ENCODE measurements at regions not wholly inside any gene's neighbourhood (a gene's known extent, or its start where the extent isn't known, plus 50 kb on each side); places are given as distances from the start of the nearest gene placed in this dataset.

DNA sequence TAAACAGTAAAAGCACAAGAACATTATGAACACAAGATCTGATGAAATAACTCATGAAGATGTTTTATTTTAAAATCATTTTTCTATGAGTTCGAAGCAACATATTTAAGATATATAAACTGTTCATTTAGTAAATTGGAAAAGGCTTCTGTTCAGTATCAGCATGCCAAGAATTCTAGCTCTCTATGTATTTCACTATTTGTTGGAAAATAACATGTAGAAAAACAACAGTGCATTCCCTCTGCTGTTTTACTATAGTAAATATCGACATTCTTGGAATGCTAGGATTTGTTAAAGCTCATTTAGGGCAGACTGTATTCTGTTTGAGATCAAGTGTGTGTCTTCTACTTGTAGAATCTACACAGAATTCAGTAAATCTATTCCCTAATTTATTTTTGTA is 750.2 kb downstream of the CCDC85A start:
- no peaks in the 10 kb centered on the region for H3K9me3 Mint-ChIP-seq (ENCODE audit: unreplicated experiment)
- no peak for DNase-seq (ENCODE audit: low spot score)
- no peaks in the 10 kb centered on the region for H3K36me3 Mint-ChIP-seq (ENCODE audit: low read depth, unreplicated experiment)
- no peaks in the 10 kb centered on the region for H3K27me3 Mint-ChIP-seq (ENCODE audit: unreplicated experiment)
- TF ChIP-seq, protein P1, sequence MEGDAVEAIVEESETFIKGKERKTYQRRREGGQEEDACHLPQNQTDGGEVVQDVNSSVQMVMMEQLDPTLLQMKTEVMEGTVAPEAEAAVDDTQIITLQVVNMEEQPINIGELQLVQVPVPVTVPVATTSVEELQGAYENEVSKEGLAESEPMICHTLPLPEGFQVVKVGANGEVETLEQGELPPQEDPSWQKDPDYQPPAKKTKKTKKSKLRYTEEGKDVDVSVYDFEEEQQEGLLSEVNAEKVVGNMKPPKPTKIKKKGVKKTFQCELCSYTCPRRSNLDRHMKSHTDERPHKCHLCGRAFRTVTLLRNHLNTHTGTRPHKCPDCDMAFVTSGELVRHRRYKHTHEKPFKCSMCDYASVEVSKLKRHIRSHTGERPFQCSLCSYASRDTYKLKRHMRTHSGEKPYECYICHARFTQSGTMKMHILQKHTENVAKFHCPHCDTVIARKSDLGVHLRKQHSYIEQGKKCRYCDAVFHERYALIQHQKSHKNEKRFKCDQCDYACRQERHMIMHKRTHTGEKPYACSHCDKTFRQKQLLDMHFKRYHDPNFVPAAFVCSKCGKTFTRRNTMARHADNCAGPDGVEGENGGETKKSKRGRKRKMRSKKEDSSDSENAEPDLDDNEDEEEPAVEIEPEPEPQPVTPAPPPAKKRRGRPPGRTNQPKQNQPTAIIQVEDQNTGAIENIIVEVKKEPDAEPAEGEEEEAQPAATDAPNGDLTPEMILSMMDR (IDR thresholded peaks at IDR 0.05; ENCODE audit: unreplicated experiment) = no peak
- no peaks in the 10 kb centered on the region for H3K4me1 Mint-ChIP-seq (ENCODE audit: unreplicated experiment)
- no peak overlapping the region for H3K27ac Mint-ChIP-seq (ENCODE audit: unreplicated experiment)
- no peak overlapping the region for H3K4me3 Mint-ChIP-seq (ENCODE audit: unreplicated experiment)

DNA sequence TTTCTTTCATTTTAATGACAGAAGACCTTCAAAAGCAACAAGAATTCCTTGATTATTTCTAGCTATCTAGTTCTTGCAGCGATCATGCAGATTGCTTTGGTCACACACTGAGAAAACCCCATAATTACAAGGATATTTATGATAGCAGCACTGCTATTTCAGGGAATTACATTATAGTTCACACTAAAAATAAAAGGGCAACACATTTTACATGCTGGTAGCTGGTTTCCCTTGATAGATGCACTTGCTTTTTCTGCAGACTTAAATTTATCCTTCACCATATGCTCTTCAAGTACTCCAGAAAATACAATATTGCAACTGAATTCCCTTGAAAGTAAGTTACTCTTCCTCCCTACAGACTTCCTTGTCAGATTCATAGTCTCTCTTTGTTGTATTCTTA is 751.1 kb downstream of the CCDC85A start:
- DNase-seq (ENCODE audit: low spot score) = no peak
- H3K36me3 Mint-ChIP-seq (ENCODE audit: low read depth, unreplicated experiment) = no peaks in the 10 kb centered on the region
- no peaks in the 10 kb centered on the region for H3K4me1 Mint-ChIP-seq (ENCODE audit: unreplicated experiment)
- no peaks in the 10 kb centered on the region for H3K9me3 Mint-ChIP-seq (ENCODE audit: unreplicated experiment)
- no peak overlapping the region for H3K4me3 Mint-ChIP-seq (ENCODE audit: unreplicated experiment)
- H3K27ac Mint-ChIP-seq (ENCODE audit: unreplicated experiment) = no peak overlapping the region
- no peaks in the 10 kb centered on the region for H3K27me3 Mint-ChIP-seq (ENCODE audit: unreplicated experiment)
- TF ChIP-seq, protein P1 (IDR thresholded peaks at IDR 0.05; ENCODE audit: unreplicated experiment) = no peak

DNA sequence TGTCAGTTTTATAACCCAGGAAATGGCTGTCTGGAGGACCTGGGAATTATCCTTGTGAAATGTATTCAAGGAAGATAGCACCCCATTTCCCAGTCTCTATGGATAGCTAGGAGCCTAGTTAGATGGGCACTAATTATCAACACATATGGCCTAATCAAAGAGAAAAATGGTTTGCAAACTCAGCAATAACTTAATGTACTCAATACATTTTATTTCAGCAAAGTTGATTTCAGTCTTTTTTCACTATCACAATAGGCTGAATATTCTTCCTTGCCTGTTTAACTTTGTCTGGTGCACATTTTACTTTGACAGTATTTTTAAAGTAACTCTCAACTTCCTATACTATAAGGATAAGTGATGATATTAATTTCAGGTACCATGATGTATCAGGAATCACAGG is 756.3 kb downstream of the CCDC85A start:
- H3K4me1 Mint-ChIP-seq (ENCODE audit: unreplicated experiment) = no peaks in the 10 kb centered on the region

DNA sequence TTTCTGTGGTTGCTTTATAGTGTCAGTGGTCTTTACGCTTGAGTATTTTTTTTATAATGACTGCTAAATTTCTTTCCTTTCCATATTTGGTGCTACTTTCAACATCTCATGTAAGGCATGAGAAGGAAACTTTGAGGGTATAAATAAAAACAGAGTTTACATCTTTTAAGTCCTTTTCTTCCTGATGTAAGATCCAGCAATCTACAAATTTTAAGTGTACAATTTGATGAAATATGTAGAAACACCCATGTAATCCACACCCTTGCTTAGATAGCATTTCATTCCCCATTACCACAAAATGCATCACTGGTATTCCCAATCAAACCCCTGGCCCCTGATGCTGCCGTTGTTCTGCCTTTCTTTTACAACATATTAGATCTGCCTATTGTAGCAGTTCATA is 769.1 kb downstream of the CCDC85A start:
- no peaks in the 10 kb centered on the region for H3K9me3 Mint-ChIP-seq (ENCODE audit: unreplicated experiment)
- no peak overlapping the region for H3K27ac Mint-ChIP-seq (ENCODE audit: unreplicated experiment)
- no peaks in the 10 kb centered on the region for H3K36me3 Mint-ChIP-seq (ENCODE audit: low read depth, unreplicated experiment)
- TF ChIP-seq, protein P1 (IDR thresholded peaks at IDR 0.05; ENCODE audit: unreplicated experiment) = no peak
- H3K4me3 Mint-ChIP-seq (ENCODE audit: unreplicated experiment) = no peak overlapping the region
- H3K27me3 Mint-ChIP-seq (ENCODE audit: unreplicated experiment) = no peaks in the 10 kb centered on the region
- DNase-seq (ENCODE audit: low spot score) = no peak
- H3K4me1 Mint-ChIP-seq (ENCODE audit: unreplicated experiment) = no peaks in the 10 kb centered on the region

More for the DNA sequence above, 756.3 kb downstream of the CCDC85A start:
- TF ChIP-seq, protein P1 (IDR thresholded peaks at IDR 0.05; ENCODE audit: unreplicated experiment) = no peak
- no peak for DNase-seq (ENCODE audit: low spot score)
- no peaks in the 10 kb centered on the region for H3K36me3 Mint-ChIP-seq (ENCODE audit: low read depth, unreplicated experiment)
- no peaks in the 10 kb centered on the region for H3K9me3 Mint-ChIP-seq (ENCODE audit: unreplicated experiment)
- no peak overlapping the region for H3K27ac Mint-ChIP-seq (ENCODE audit: unreplicated experiment)
- no peaks in the 10 kb centered on the region for H3K27me3 Mint-ChIP-seq (ENCODE audit: unreplicated experiment)
- no peak overlapping the region for H3K4me3 Mint-ChIP-seq (ENCODE audit: unreplicated experiment)

DNA sequence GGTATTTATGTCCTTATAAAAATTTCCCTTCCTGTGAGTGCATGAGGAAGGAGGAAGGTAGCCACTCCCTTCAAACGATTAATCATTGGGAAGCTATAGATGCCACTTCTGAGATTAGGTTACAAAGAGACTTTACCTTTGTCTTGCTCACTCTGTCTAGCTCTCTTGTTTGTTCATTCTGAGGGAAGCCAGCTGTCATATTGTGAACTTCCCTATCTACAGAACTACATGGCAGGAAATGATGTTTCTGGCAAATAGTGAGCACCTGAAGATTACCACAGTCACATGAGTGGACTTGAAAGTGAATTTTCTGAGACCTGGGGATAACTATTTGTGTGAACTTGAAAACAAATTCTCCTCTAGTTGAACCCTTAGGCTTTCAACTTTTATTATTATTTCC is 776.8 kb downstream of the CCDC85A start:
- Mint-ChIP-seq H3K27ac (ENCODE audit: unreplicated experiment) (no peak overlapping the region), H3K36me3 (ENCODE audit: low read depth, unreplicated experiment) (no peaks in the 10 kb centered on the region), H3K4me3 (ENCODE audit: unreplicated experiment) (no peak overlapping the region), H3K27me3 (ENCODE audit: unreplicated experiment) (no peaks in the 10 kb centered on the region), H3K9me3 (ENCODE audit: unreplicated experiment) (no peaks in the 10 kb centered on the region), H3K4me1 (ENCODE audit: unreplicated experiment) (no peaks in the 10 kb centered on the region)
- DNase-seq (ENCODE audit: low spot score) = no peak
- TF ChIP-seq, protein P1 (IDR thresholded peaks at IDR 0.05; ENCODE audit: unreplicated experiment) = no peak
